H1 (cell line): ENCODE measurements at regions not wholly inside any gene's neighbourhood (a gene's known extent, or its start where the extent isn't known, plus 50 kb on each side); places are given as distances from the start of the nearest gene placed in this dataset.

Source experiments
- CTCF ChIA-PET: fragments of 300-600 bp; sonication (Branson Sonifier 250); formaldehyde crosslinking; loops from one replicate; lab custom pipeline; 2021; ENCODE audit not compliant: partially characterized antibody; lab: Charles Lee
- POLR2A ChIA-PET: fragments of 300-600 bp; sonication (Branson Sonifier 250); formaldehyde crosslinking; loops from one replicate; lab custom pipeline; 2021; ENCODE audit warnings: inconsistent platforms; ENCODE audit not compliant: partially characterized antibody; lab: Charles Lee
- DNase-seq, 2 experiments: peaks; one replicate each; pipeline versions ENCODE4 v3.0.0 to v3.0.0-alpha.2; 2010 to 2022; ENCODE audit warnings: low spot score in 2 of 2, low read depth in 1 of 2, mixed read lengths in 1 of 2
- FAIRE-seq: peaks from 2 replicates; lab custom pipeline; 2011; peaks lifted over from hg19 to GRCh38; lab: Jason Lieb, UNC
- H2AFZ ChIP-seq: 2 replicates; pipeline ENCODE4 v1.8.1; 2012; ENCODE audit warnings: low read length, inconsistent platforms
- H2AK5ac ChIP-seq: 2 replicates; pipeline ENCODE4 v1.6.1; 2013; ENCODE audit warnings: low read depth, low read length
- H2BK120ac ChIP-seq: replicated peaks from 2 replicates; pipeline ENCODE3; 2013; ENCODE audit warnings: low read depth, low read length, inconsistent platforms
- H2BK12ac ChIP-seq: 2 replicates; pipeline ENCODE4 v1.6.1; 2013; ENCODE audit warnings: low read depth, low read length
- H2BK15ac ChIP-seq: 2 replicates; pipeline ENCODE4 v1.6.1; 2013; ENCODE audit warnings: low read length
- H2BK20ac ChIP-seq: 2 replicates; pipeline ENCODE4 v1.6.1; 2013; ENCODE audit warnings: low read length
- H2BK5ac ChIP-seq: 2 replicates; pipeline ENCODE4 v1.6.1; 2013; ENCODE audit warnings: low read depth, low read length
- H3K14ac ChIP-seq: 2 replicates; pipeline ENCODE4 v1.6.1; 2013; ENCODE audit warnings: inconsistent platforms; ENCODE audit not compliant: insufficient read length
- H3K18ac ChIP-seq: 2 replicates; pipeline ENCODE4 v1.6.1; 2013; ENCODE audit warnings: low read length; ENCODE audit errors: extremely low read depth
- H3K23ac ChIP-seq: 2 replicates; pipeline ENCODE4 v1.6.1; 2013; ENCODE audit warnings: inconsistent platforms; ENCODE audit not compliant: insufficient read length
- H3K23me2 ChIP-seq: 2 replicates; pipeline ENCODE4 v1.6.1; 2013; ENCODE audit warnings: low read depth, low read length
- H3K27ac ChIP-seq: 2 replicates; pipeline ENCODE4 v1.6.1; 2011; ENCODE audit warnings: low read depth, low read length, inconsistent platforms
- H3K27me3 ChIP-seq, 4 experiments: replicated peaks in 1 of 4; 1 replicate in 1 of 4; 2 replicates in 3 of 4; pipeline versions ENCODE4 v1.6.1 to v1.8.1; 2011 to 2013; ENCODE audit warnings: low read length in 3 of 4, mild to moderate bottlenecking in 3 of 4, inconsistent platforms in 2 of 4, mixed read lengths in 2 of 4, moderate library complexity in 1 of 4; ENCODE audit not compliant: control insufficient read depth in 3 of 4, insufficient read depth in 3 of 4; ENCODE audit errors: extremely low read depth in 1 of 4
- H3K36me3 ChIP-seq, 4 experiments: 2 replicates each; pipeline versions ENCODE4 v1.6.1 to v1.8.1; 2011 to 2013; ENCODE audit warnings: mild to moderate bottlenecking in 4 of 4, low read length in 3 of 4, moderate library complexity in 2 of 4, control low read depth in 1 of 4, inconsistent platforms in 1 of 4; ENCODE audit not compliant: insufficient read depth in 4 of 4, control insufficient read depth in 2 of 4
- H3K4ac ChIP-seq: replicated peaks from 2 replicates; pipeline ENCODE3; 2013; ENCODE audit warnings: low read length, low read depth, mixed read lengths, inconsistent platforms; ENCODE audit not compliant: insufficient read length
- H3K4me1 ChIP-seq, 4 experiments: replicated peaks in 1 of 4; 1 replicate in 1 of 4; 2 replicates in 3 of 4; pipeline versions ENCODE4 v1.6.1 to v1.8.1; 2011 to 2013; ENCODE audit warnings: low read length in 3 of 4, inconsistent platforms in 2 of 4, mixed read lengths in 1 of 4; ENCODE audit not compliant: insufficient read depth in 4 of 4, control insufficient read depth in 3 of 4
- H3K4me2 ChIP-seq, 2 experiments: 2 replicates each; pipeline versions ENCODE4 v1.6.1 to v1.8.1; 2011 to 2013; ENCODE audit warnings: low read depth in 2 of 2, low read length in 2 of 2, control low read depth in 1 of 2, inconsistent platforms in 1 of 2, mild to moderate bottlenecking in 1 of 2; ENCODE audit not compliant: insufficient read depth in 1 of 2
- H3K4me3 ChIP-seq, 4 experiments: fragments of 200-600, 300-600 bp in 1 of 4; sonication (generic), shearing (Covaris generic), sonication (Bioruptor Twin) in 1 of 4; 2 replicates each; pipeline versions ENCODE4 v1.5.1 to v1.8.1; 2011 to 2016; ENCODE audit warnings: low read length in 4 of 4, low read depth in 3 of 4, control low read depth in 2 of 4, inconsistent platforms in 2 of 4, mild to moderate bottlenecking in 2 of 4, mixed read lengths in 1 of 4, moderate library complexity in 1 of 4; ENCODE audit not compliant: insufficient read depth in 2 of 4; ENCODE audit errors: extremely low read depth in 1 of 4
- H3K56ac ChIP-seq: replicated peaks from 2 replicates; pipeline ENCODE3; 2013; ENCODE audit warnings: low read depth, mild to moderate bottlenecking, mixed read lengths, low read length, inconsistent platforms; ENCODE audit not compliant: insufficient read length
- H3K79me1 ChIP-seq: 2 replicates; pipeline ENCODE4 v1.6.1; 2013; ENCODE audit warnings: low read depth, low read length, control low read depth
- H3K79me2 ChIP-seq, 2 experiments: 2 replicates each; pipeline versions ENCODE4 v1.6.1 to v1.8.1; 2012 to 2013; ENCODE audit warnings: low read length in 2 of 2, mild to moderate bottlenecking in 2 of 2, inconsistent platforms in 1 of 2; ENCODE audit not compliant: insufficient read depth in 2 of 2, control insufficient read depth in 1 of 2
- H3K9ac ChIP-seq, 4 experiments: replicated peaks in 1 of 4; 1 replicate in 1 of 4; 2 replicates in 3 of 4; pipeline versions ENCODE4 v1.6.1 to v1.8.1; 2011 to 2013; ENCODE audit warnings: low read depth in 3 of 4, low read length in 3 of 4, control low read depth in 2 of 4, mild to moderate bottlenecking in 2 of 4, moderate library complexity in 2 of 4, inconsistent platforms in 1 of 4; ENCODE audit errors: extremely low read depth in 1 of 4
- H3K9me3 ChIP-seq, 2 experiments: 2 replicates each; pipeline versions ENCODE4 v1.6.1 to v1.8.1; 2012 to 2013; ENCODE audit warnings: mild to moderate bottlenecking in 2 of 2, moderate library complexity in 2 of 2, control low read depth in 1 of 2, inconsistent platforms in 1 of 2, low read depth in 1 of 2, low read length in 1 of 2, mixed read lengths in 1 of 2; ENCODE audit not compliant: insufficient read depth in 2 of 2
- H4K20me1 ChIP-seq, 2 experiments: replicated peaks in 1 of 2; 2 replicates each; pipeline versions ENCODE3 to v1.8.1; 2011 to 2013; ENCODE audit warnings: inconsistent platforms in 2 of 2, low read length in 2 of 2, mild to moderate bottlenecking in 1 of 2; ENCODE audit not compliant: insufficient read depth in 2 of 2, control insufficient read depth in 1 of 2
- H4K5ac ChIP-seq: 2 replicates; pipeline ENCODE4 v1.6.1; 2013; ENCODE audit warnings: low read length, low read depth, mixed read lengths, inconsistent platforms; ENCODE audit not compliant: insufficient read length
- H4K8ac ChIP-seq: 2 replicates; pipeline ENCODE4 v1.8.0; 2013; ENCODE audit warnings: mild to moderate bottlenecking, moderate library complexity, low read length, inconsistent platforms; ENCODE audit not compliant: insufficient read depth; ENCODE audit errors: extremely low read depth
- H4K91ac ChIP-seq: replicated peaks from 2 replicates; pipeline ENCODE3; 2013; ENCODE audit warnings: low read length, mixed read lengths, inconsistent platforms; ENCODE audit not compliant: insufficient read length
- BACH1 ChIP-seq: IDR thresholded peaks from 2 replicates; pipeline ENCODE4 v1.6.1; 2012; ENCODE audit warnings: low read length, improper control_type of control experiment
- BRCA1 ChIP-seq: IDR thresholded peaks from 2 replicates; pipeline ENCODE4 v1.6.1; 2012; ENCODE audit warnings: low read depth, low read length, improper control_type of control experiment
- CTCF ChIP-seq, 3 experiments: IDR thresholded peaks; 1 replicate in 2 of 3; 2 replicates in 1 of 3; pipeline versions ENCODE4 v1.5.1 to v1.6.1; 2011; ENCODE audit warnings: low read length in 3 of 3, mild to moderate bottlenecking in 3 of 3, inconsistent platforms in 2 of 3, low read depth in 1 of 3, moderate library complexity in 1 of 3; ENCODE audit not compliant: insufficient read depth in 1 of 3; ENCODE audit errors: control extremely low read depth in 1 of 3
- FOSL1 ChIP-seq: IDR thresholded peaks from 2 replicates; pipeline ENCODE4 v1.6.1; 2011; ENCODE audit warnings: mild to moderate bottlenecking, low read depth, low read length, moderate library complexity; ENCODE audit not compliant: insufficient read depth
- MAX ChIP-seq: IDR thresholded peaks from 2 replicates; pipeline ENCODE4 v1.6.1; 2012; ENCODE audit warnings: inconsistent platforms
- NRF1 ChIP-seq: IDR thresholded peaks from 2 replicates; pipeline ENCODE4 v1.6.1; 2011; ENCODE audit warnings: mild to moderate bottlenecking, low read depth, low read length, improper control_type of control experiment
- RAD21 ChIP-seq, 2 experiments: IDR thresholded peaks in 1 of 2; conservative IDR thresholded peaks in 1 of 2; 2 replicates each; pipeline ENCODE4 v1.6.1; 2011; ENCODE audit warnings: low read depth in 2 of 2, low read length in 2 of 2, improper control_type of control experiment in 1 of 2, inconsistent platforms in 1 of 2, mild to moderate bottlenecking in 1 of 2, moderate library complexity in 1 of 2
- SP4 ChIP-seq: IDR thresholded peaks from 2 replicates; pipeline ENCODE4 v1.6.1; 2012; ENCODE audit warnings: low read length, inconsistent platforms
- TAF7 ChIP-seq: optimal IDR thresholded peaks from 2 replicates; pipeline ENCODE3; 2011; ENCODE audit warnings: low read depth, mild to moderate bottlenecking, inconsistent platforms, low read length, moderate library complexity, borderline replicate concordance
- TBP ChIP-seq: IDR thresholded peaks from 2 replicates; pipeline ENCODE4 v1.6.1; 2011; ENCODE audit warnings: low read depth, low read length, improper control_type of control experiment
- ZNF274 ChIP-seq: IDR thresholded peaks from 2 replicates; pipeline ENCODE4 v1.7.0; 2012; ENCODE audit warnings: low read length, borderline replicate concordance; ENCODE audit errors: extremely low read depth
- WGBS, 2 experiments: shearing (Covaris generic) in 1 of 2; methylation state at CpG; one replicate each; pipeline versions ENCODE4 v1.1.6 to v1.1.7; 2013 to 2015; ENCODE audit warnings: low lambda C conversion rate in 2 of 2, mixed read lengths in 2 of 2, inconsistent platforms in 1 of 2, low coverage in 1 of 2, missing lambda C conversion rate in 1 of 2; ENCODE audit not compliant: insufficient replicate concordance in 2 of 2, insufficient coverage in 1 of 2, insufficient read length in 1 of 2; ENCODE audit errors: extremely low coverage in 1 of 2, missing lambda C conversion rate in 1 of 2; 5-methylcytosine and 5-hydroxymethylcytosine counted together

GRCh38 chr11:109865548-109866186, 227.5 kb upstream of the ZC3H12C start:
- H2BK15ac ChIP-seq: no peak overlapping the region
- no peak overlapping the region for H4K5ac ChIP-seq
- H3K23me2 ChIP-seq: no peaks in the 10 kb centered on the region
- H3K79me1 ChIP-seq: no peaks in the 10 kb centered on the region
- H4K91ac ChIP-seq: no peak overlapping the region
- 88% methylated on average over 5 of the region's 5 CpGs; no CpG with 5 or more reads in 1 of the 2 experiments for WGBS, 2 experiments
- CTCF ChIA-PET: interaction anchor here (0.6 to 2.4 kb wide), 13 partner anchors 9 to 831 kb away, joined by 3 to 14 read pairs (median 3); no protein-coding TSS in a partner anchor
- H3K4ac ChIP-seq: no peak overlapping the region
- no peaks in the 10 kb centered on the region for H3K9me3 ChIP-seq
- no peak overlapping the region for H2BK120ac ChIP-seq
- H4K8ac ChIP-seq: no peak overlapping the region
- no peak overlapping the region for H3K27ac ChIP-seq
- H3K4me2 ChIP-seq: no peak overlapping the region
- no peak overlapping the region for H3K56ac ChIP-seq
- no peak overlapping the region for H2BK20ac ChIP-seq
- no peaks in the 10 kb centered on the region for H4K20me1 ChIP-seq
- no peak overlapping the region for H2AK5ac ChIP-seq
- no peak overlapping the region for H3K23ac ChIP-seq
- H3K79me2 ChIP-seq: no peaks in the 10 kb centered on the region
- peak overlapping the region; percentile 20; the same call in 1 of the 2 replicates for H2AFZ ChIP-seq
- no peaks in the 10 kb centered on the region for H3K36me3 ChIP-seq
- no peak for FAIRE-seq
- no peak overlapping the region for H3K9ac ChIP-seq
- H3K4me1 ChIP-seq: no peaks in the 10 kb centered on the region
- POLR2A ChIA-PET: no interaction called here
- H2BK5ac ChIP-seq: no peak overlapping the region
- no peak overlapping the region for H3K4me3 ChIP-seq
- no peak overlapping the region for H3K18ac ChIP-seq
- 0 out of 2 replicates have a peak overlapping the region, but pooled peaks have one; percentile 1 for H2BK12ac ChIP-seq
- no peak for DNase-seq
- H3K14ac ChIP-seq: no peak overlapping the region
- TF ChIP-seq NRF1 (no peak), TBP (no peak), BACH1 (no peak), BRCA1 (no peak), MAX (no peak), TAF7 (no peak), SP4 (no peak), FOSL1 (no peak), RAD21 (IDR thresholded peaks at IDR 0.05 in 1 of 2, conservative IDR thresholded peaks at IDR 0.05 in 1 of 2; ENCODE audit: low read depth in 2 of 2, low read length in 2 of 2) (peak; percentile 53 to 67), ZNF274 (no peak), CTCF (IDR thresholded peaks at IDR 0.05; ENCODE audit: control extremely low read depth in 1 of 3, insufficient read depth in 1 of 3, low read depth in 1 of 3, low read length in 3 of 3) (peak; percentile 27 to 40 (median 33))
- no peaks in the 10 kb centered on the region for H3K27me3 ChIP-seq
